HEK293T (cell line): ENCODE measurements at regions not wholly inside any gene's neighbourhood (a gene's known extent, or its start where the extent isn't known, plus 50 kb on each side); places are given as distances from the start of the nearest gene placed in this dataset.

Source experiments
- CTCF ChIA-PET: fragments of 350-600 bp; formaldehyde crosslinking; extraction: SDS; loops from one replicate; lab custom pipeline; 2021; ENCODE audit warnings: antibody characterized with exemption, inconsistent platforms; lab: Yijun Ruan, JAX
- POLR2A ChIA-PET: fragments of 350-600 bp; formaldehyde crosslinking; extraction: SDS; loops from one replicate; lab custom pipeline; 2020; ENCODE audit warnings: antibody characterized with exemption, inconsistent platforms; lab: Yijun Ruan, JAX
- DNase-seq: peaks from one replicate; pipeline ENCODE4 v3.0.0; 2012; ENCODE audit warnings: mixed read lengths; ENCODE audit errors: extremely low spot score
- ARNT ChIP-seq: fragments of 450-650 bp; IDR thresholded peaks from 2 replicates; pipeline ENCODE4 v1.6.1; 2017; ENCODE audit warnings: mild to moderate bottlenecking
- BHLHE40 ChIP-seq: fragments of 450-650 bp; IDR thresholded peaks from 2 replicates; pipeline ENCODE4 v1.6.1; 2016; ENCODE audit warnings: mild to moderate bottlenecking, moderate library complexity, borderline replicate concordance
- CTBP1 ChIP-seq: fragments of 450-650 bp; IDR thresholded peaks from 2 replicates; pipeline ENCODE4 v1.6.1; 2016; ENCODE audit warnings: borderline replicate concordance
- ELF4 ChIP-seq: fragments of 450-650 bp; IDR thresholded peaks from 2 replicates; pipeline ENCODE4 v1.6.1; 2017; ENCODE audit warnings: antibody characterized with exemption
- FOXA1 ChIP-seq: fragments of 450-650 bp; IDR thresholded peaks from 2 replicates; pipeline ENCODE4 v1.6.1; 2016; ENCODE audit warnings: mild to moderate bottlenecking
- FOXK2 ChIP-seq: fragments of 450-650 bp; IDR thresholded peaks from 2 replicates; pipeline ENCODE4 v1.6.1; 2016; ENCODE audit warnings: mild to moderate bottlenecking
- FOXM1 ChIP-seq: fragments of 450-650 bp; IDR thresholded peaks from 2 replicates; pipeline ENCODE4 v1.6.1; 2017; ENCODE audit warnings: mild to moderate bottlenecking, borderline replicate concordance
- HDGF ChIP-seq: fragments of 450-650 bp; IDR thresholded peaks from 2 replicates; pipeline ENCODE4 v1.6.1; 2017; ENCODE audit warnings: antibody characterized with exemption, borderline replicate concordance
- L3MBTL2 ChIP-seq: fragments of 450-650 bp; conservative IDR thresholded peaks from 2 replicates; pipeline ENCODE4 v1.6.1; 2016; ENCODE audit warnings: mild to moderate bottlenecking
- LEF1 ChIP-seq: fragments of 450-650 bp; IDR thresholded peaks from 2 replicates; pipeline ENCODE4 v1.6.1; 2017; ENCODE audit warnings: mild to moderate bottlenecking, borderline replicate concordance
- NFRKB ChIP-seq: fragments of 450-650 bp; IDR thresholded peaks from 2 replicates; pipeline ENCODE4 v1.6.1; 2016; ENCODE audit warnings: mild to moderate bottlenecking, moderate library complexity
- PKNOX1 ChIP-seq: fragments of 450-650 bp; IDR thresholded peaks from 2 replicates; pipeline ENCODE4 v1.6.1; 2016
- SP1 ChIP-seq: fragments of 450-650 bp; IDR thresholded peaks from 2 replicates; pipeline ENCODE4 v1.6.1; 2017
- SUZ12 ChIP-seq: fragments of 450-650 bp; IDR thresholded peaks from 2 replicates; pipeline ENCODE4 v1.6.1; 2016; ENCODE audit warnings: mild to moderate bottlenecking
- TARDBP ChIP-seq: fragments of 450-650 bp; IDR thresholded peaks from 2 replicates; pipeline ENCODE4 v1.6.1; 2016
- ZNF384 ChIP-seq: fragments of 450-650 bp; IDR thresholded peaks from 2 replicates; pipeline ENCODE4 v1.6.1; 2016

GRCh38 chr10:3945026-3945425 is 160.0 kb upstream of the KLF6 start:
- no peak for DNase-seq
- ChIA-PET CTCF (no interaction called here), POLR2A (no interaction called here)
- no peak for TF ChIP-seq PKNOX1
- no peak for TF ChIP-seq LEF1
- TF ChIP-seq SP1: no peak
- no peak for TF ChIP-seq NFRKB
- no peak for TF ChIP-seq FOXM1
- no peak for TF ChIP-seq FOXK2
- TF ChIP-seq HDGF: no peak
- no peak for TF ChIP-seq FOXA1
- no peak for TF ChIP-seq ZNF384
- TF ChIP-seq ELF4: no peak
- TF ChIP-seq ARNT: no peak
- TF ChIP-seq L3MBTL2: no peak
- TF ChIP-seq BHLHE40: no peak
- no peak for TF ChIP-seq TARDBP
- TF ChIP-seq SUZ12: no peak
- TF ChIP-seq CTBP1: no peak

- CTCF ChIA-PET: no interaction called here
Measured at GRCh38 chr10:3944591-3944990, 159.6 kb upstream of the KLF6 start.

GRCh38 chr10:3943695-3944257 is 158.8 kb upstream of the KLF6 start:
- TF ChIP-seq BHLHE40: no peak
- no peak for TF ChIP-seq FOXK2
- CTCF ChIA-PET: no interaction called here
- no peak for DNase-seq
- POLR2A ChIA-PET: no interaction called here

More at GRCh38 chr10:3944591-3944990, 159.6 kb upstream of the KLF6 start:
- POLR2A ChIA-PET: no interaction called here
- TF ChIP-seq ARNT (no peak), SUZ12 (no peak)
- DNase-seq: no peak

- ChIA-PET POLR2A (no interaction called here), CTCF (interaction anchor here (0.7 kb wide), 1 partner anchor 12 kb away, joined by 3 read pairs; no protein-coding TSS in a partner anchor)
- TF ChIP-seq ELF4 (no peak), ZNF384 (no peak), FOXK2 (no peak), CTBP1 (no peak), PKNOX1 (no peak), BHLHE40 (no peak), FOXA1 (no peak), ARNT (no peak), LEF1 (no peak), FOXM1 (no peak), NFRKB (no peak), HDGF (no peak), L3MBTL2 (no peak)
- DNase-seq: no peak
Measured at GRCh38 chr10:3942937-3943489, 158.0 kb upstream of the KLF6 start.

GRCh38 chr10:3941676-3942075 is 156.7 kb upstream of the KLF6 start:
- ChIA-PET POLR2A (interaction anchor here (1.1 kb wide), 1 partner anchor 8 kb away, joined by 3 read pairs; no protein-coding TSS in a partner anchor), CTCF (interaction anchor here (0.6 kb wide), 1 partner anchor 765 kb away, joined by 3 read pairs; no protein-coding TSS in a partner anchor)
- no peak for TF ChIP-seq BHLHE40
- TF ChIP-seq PKNOX1: no peak
- no peak for TF ChIP-seq ARNT
- no peak for DNase-seq

GRCh38 chr10:3936422-3937040 is 151.5 kb upstream of the KLF6 start:
- CTCF ChIA-PET: no interaction called here
- POLR2A ChIA-PET: no interaction called here
- DNase-seq: no peak
- no peak for TF ChIP-seq L3MBTL2
- no peak for TF ChIP-seq HDGF

GRCh38 chr10:3935933-3936359 is 150.9 kb upstream of the KLF6 start:
- CTCF ChIA-PET: no interaction called here
- POLR2A ChIA-PET: no interaction called here
- TF ChIP-seq SP1 (no peak), HDGF (no peak), BHLHE40 (no peak), LEF1 (no peak), FOXM1 (no peak), TARDBP (no peak), ZNF384 (no peak), L3MBTL2 (no peak), ELF4 (no peak), SUZ12 (no peak), CTBP1 (no peak), PKNOX1 (no peak), FOXK2 (no peak), FOXA1 (no peak), ARNT (no peak), NFRKB (no peak)
- no peak for DNase-seq
